H1 (cell line): ENCODE measurements at regions not wholly inside any gene's neighbourhood (a gene's known extent, or its start where the extent isn't known, plus 50 kb on each side); places are given as distances from the start of the nearest gene placed in this dataset.

Experiments used
- CTCF ChIA-PET: fragments of 300-600 bp; sonication (Branson Sonifier 250); formaldehyde crosslinking; loops from one replicate; lab custom pipeline; 2021; ENCODE audit not compliant: partially characterized antibody; lab: Charles Lee
- POLR2A ChIA-PET: fragments of 300-600 bp; sonication (Branson Sonifier 250); formaldehyde crosslinking; loops from one replicate; lab custom pipeline; 2021; ENCODE audit warnings: inconsistent platforms; ENCODE audit not compliant: partially characterized antibody; lab: Charles Lee
- DNase-seq, 2 experiments: peaks; one replicate each; pipeline versions ENCODE4 v3.0.0 to v3.0.0-alpha.2; 2010 to 2022; ENCODE audit warnings: low spot score in 2 of 2, low read depth in 1 of 2, mixed read lengths in 1 of 2
- FAIRE-seq: peaks from 2 replicates; lab custom pipeline; 2011; peaks lifted over from hg19 to GRCh38; lab: Jason Lieb, UNC
- H2AFZ ChIP-seq: 2 replicates; pipeline ENCODE4 v1.8.1; 2012; ENCODE audit warnings: low read length, inconsistent platforms
- H2AK5ac ChIP-seq: 2 replicates; pipeline ENCODE4 v1.6.1; 2013; ENCODE audit warnings: low read depth, low read length
- H2BK120ac ChIP-seq: replicated peaks from 2 replicates; pipeline ENCODE3; 2013; ENCODE audit warnings: low read depth, low read length, inconsistent platforms
- H2BK12ac ChIP-seq: 2 replicates; pipeline ENCODE4 v1.6.1; 2013; ENCODE audit warnings: low read depth, low read length
- H2BK15ac ChIP-seq: 2 replicates; pipeline ENCODE4 v1.6.1; 2013; ENCODE audit warnings: low read length
- H2BK20ac ChIP-seq: 2 replicates; pipeline ENCODE4 v1.6.1; 2013; ENCODE audit warnings: low read length
- H2BK5ac ChIP-seq: 2 replicates; pipeline ENCODE4 v1.6.1; 2013; ENCODE audit warnings: low read depth, low read length
- H3K14ac ChIP-seq: 2 replicates; pipeline ENCODE4 v1.6.1; 2013; ENCODE audit warnings: inconsistent platforms; ENCODE audit not compliant: insufficient read length
- H3K18ac ChIP-seq: 2 replicates; pipeline ENCODE4 v1.6.1; 2013; ENCODE audit warnings: low read length; ENCODE audit errors: extremely low read depth
- H3K23ac ChIP-seq: 2 replicates; pipeline ENCODE4 v1.6.1; 2013; ENCODE audit warnings: inconsistent platforms; ENCODE audit not compliant: insufficient read length
- H3K23me2 ChIP-seq: 2 replicates; pipeline ENCODE4 v1.6.1; 2013; ENCODE audit warnings: low read depth, low read length
- H3K27ac ChIP-seq: 2 replicates; pipeline ENCODE4 v1.6.1; 2011; ENCODE audit warnings: low read depth, low read length, inconsistent platforms
- H3K27me3 ChIP-seq, 4 experiments: replicated peaks in 1 of 4; 1 replicate in 1 of 4; 2 replicates in 3 of 4; pipeline versions ENCODE4 v1.6.1 to v1.8.1; 2011 to 2013; ENCODE audit warnings: low read length in 3 of 4, mild to moderate bottlenecking in 3 of 4, inconsistent platforms in 2 of 4, mixed read lengths in 2 of 4, moderate library complexity in 1 of 4; ENCODE audit not compliant: control insufficient read depth in 3 of 4, insufficient read depth in 3 of 4; ENCODE audit errors: extremely low read depth in 1 of 4
- H3K36me3 ChIP-seq, 4 experiments: 2 replicates each; pipeline versions ENCODE4 v1.6.1 to v1.8.1; 2011 to 2013; ENCODE audit warnings: mild to moderate bottlenecking in 4 of 4, low read length in 3 of 4, moderate library complexity in 2 of 4, control low read depth in 1 of 4, inconsistent platforms in 1 of 4; ENCODE audit not compliant: insufficient read depth in 4 of 4, control insufficient read depth in 2 of 4
- H3K4ac ChIP-seq: replicated peaks from 2 replicates; pipeline ENCODE3; 2013; ENCODE audit warnings: low read length, low read depth, mixed read lengths, inconsistent platforms; ENCODE audit not compliant: insufficient read length
- H3K4me1 ChIP-seq, 4 experiments: replicated peaks in 1 of 4; 1 replicate in 1 of 4; 2 replicates in 3 of 4; pipeline versions ENCODE4 v1.6.1 to v1.8.1; 2011 to 2013; ENCODE audit warnings: low read length in 3 of 4, inconsistent platforms in 2 of 4, mixed read lengths in 1 of 4; ENCODE audit not compliant: insufficient read depth in 4 of 4, control insufficient read depth in 3 of 4
- H3K4me2 ChIP-seq, 2 experiments: 2 replicates each; pipeline versions ENCODE4 v1.6.1 to v1.8.1; 2011 to 2013; ENCODE audit warnings: low read depth in 2 of 2, low read length in 2 of 2, control low read depth in 1 of 2, inconsistent platforms in 1 of 2, mild to moderate bottlenecking in 1 of 2; ENCODE audit not compliant: insufficient read depth in 1 of 2
- H3K4me3 ChIP-seq, 4 experiments: fragments of 200-600, 300-600 bp in 1 of 4; sonication (generic), shearing (Covaris generic), sonication (Bioruptor Twin) in 1 of 4; 2 replicates each; pipeline versions ENCODE4 v1.5.1 to v1.8.1; 2011 to 2016; ENCODE audit warnings: low read length in 4 of 4, low read depth in 3 of 4, control low read depth in 2 of 4, inconsistent platforms in 2 of 4, mild to moderate bottlenecking in 2 of 4, mixed read lengths in 1 of 4, moderate library complexity in 1 of 4; ENCODE audit not compliant: insufficient read depth in 2 of 4; ENCODE audit errors: extremely low read depth in 1 of 4
- H3K56ac ChIP-seq: replicated peaks from 2 replicates; pipeline ENCODE3; 2013; ENCODE audit warnings: low read depth, mild to moderate bottlenecking, mixed read lengths, low read length, inconsistent platforms; ENCODE audit not compliant: insufficient read length
- H3K79me1 ChIP-seq: 2 replicates; pipeline ENCODE4 v1.6.1; 2013; ENCODE audit warnings: low read depth, low read length, control low read depth
- H3K79me2 ChIP-seq, 2 experiments: 2 replicates each; pipeline versions ENCODE4 v1.6.1 to v1.8.1; 2012 to 2013; ENCODE audit warnings: low read length in 2 of 2, mild to moderate bottlenecking in 2 of 2, inconsistent platforms in 1 of 2; ENCODE audit not compliant: insufficient read depth in 2 of 2, control insufficient read depth in 1 of 2
- H3K9ac ChIP-seq, 4 experiments: replicated peaks in 1 of 4; 1 replicate in 1 of 4; 2 replicates in 3 of 4; pipeline versions ENCODE4 v1.6.1 to v1.8.1; 2011 to 2013; ENCODE audit warnings: low read depth in 3 of 4, low read length in 3 of 4, control low read depth in 2 of 4, mild to moderate bottlenecking in 2 of 4, moderate library complexity in 2 of 4, inconsistent platforms in 1 of 4; ENCODE audit errors: extremely low read depth in 1 of 4
- H3K9me3 ChIP-seq, 2 experiments: 2 replicates each; pipeline versions ENCODE4 v1.6.1 to v1.8.1; 2012 to 2013; ENCODE audit warnings: mild to moderate bottlenecking in 2 of 2, moderate library complexity in 2 of 2, control low read depth in 1 of 2, inconsistent platforms in 1 of 2, low read depth in 1 of 2, low read length in 1 of 2, mixed read lengths in 1 of 2; ENCODE audit not compliant: insufficient read depth in 2 of 2
- H4K20me1 ChIP-seq, 2 experiments: replicated peaks in 1 of 2; 2 replicates each; pipeline versions ENCODE3 to v1.8.1; 2011 to 2013; ENCODE audit warnings: inconsistent platforms in 2 of 2, low read length in 2 of 2, mild to moderate bottlenecking in 1 of 2; ENCODE audit not compliant: insufficient read depth in 2 of 2, control insufficient read depth in 1 of 2
- H4K5ac ChIP-seq: 2 replicates; pipeline ENCODE4 v1.6.1; 2013; ENCODE audit warnings: low read length, low read depth, mixed read lengths, inconsistent platforms; ENCODE audit not compliant: insufficient read length
- H4K8ac ChIP-seq: 2 replicates; pipeline ENCODE4 v1.8.0; 2013; ENCODE audit warnings: mild to moderate bottlenecking, moderate library complexity, low read length, inconsistent platforms; ENCODE audit not compliant: insufficient read depth; ENCODE audit errors: extremely low read depth
- H4K91ac ChIP-seq: replicated peaks from 2 replicates; pipeline ENCODE3; 2013; ENCODE audit warnings: low read length, mixed read lengths, inconsistent platforms; ENCODE audit not compliant: insufficient read length
- CEBPB ChIP-seq: IDR thresholded peaks from 2 replicates; pipeline ENCODE4 v1.6.1; 2012; ENCODE audit warnings: low read depth, low read length
- CREB1 ChIP-seq: IDR thresholded peaks from 2 replicates; pipeline ENCODE4 v1.6.1; 2012; ENCODE audit warnings: inconsistent platforms
- EGR1 ChIP-seq: IDR thresholded peaks from 2 replicates; pipeline ENCODE4 v1.6.1; 2011; ENCODE audit warnings: low read depth, low read length, borderline replicate concordance
- JUN ChIP-seq: IDR thresholded peaks from 2 replicates; pipeline ENCODE4 v1.6.1; 2011; ENCODE audit warnings: low read depth, mild to moderate bottlenecking, improper control_type of control experiment, low read length
- WGBS, 2 experiments: shearing (Covaris generic) in 1 of 2; methylation state at CpG; one replicate each; pipeline versions ENCODE4 v1.1.6 to v1.1.7; 2013 to 2015; ENCODE audit warnings: low lambda C conversion rate in 2 of 2, mixed read lengths in 2 of 2, inconsistent platforms in 1 of 2, low coverage in 1 of 2, missing lambda C conversion rate in 1 of 2; ENCODE audit not compliant: insufficient replicate concordance in 2 of 2, insufficient coverage in 1 of 2, insufficient read length in 1 of 2; ENCODE audit errors: extremely low coverage in 1 of 2, missing lambda C conversion rate in 1 of 2; 5-methylcytosine and 5-hydroxymethylcytosine counted together

DNA sequence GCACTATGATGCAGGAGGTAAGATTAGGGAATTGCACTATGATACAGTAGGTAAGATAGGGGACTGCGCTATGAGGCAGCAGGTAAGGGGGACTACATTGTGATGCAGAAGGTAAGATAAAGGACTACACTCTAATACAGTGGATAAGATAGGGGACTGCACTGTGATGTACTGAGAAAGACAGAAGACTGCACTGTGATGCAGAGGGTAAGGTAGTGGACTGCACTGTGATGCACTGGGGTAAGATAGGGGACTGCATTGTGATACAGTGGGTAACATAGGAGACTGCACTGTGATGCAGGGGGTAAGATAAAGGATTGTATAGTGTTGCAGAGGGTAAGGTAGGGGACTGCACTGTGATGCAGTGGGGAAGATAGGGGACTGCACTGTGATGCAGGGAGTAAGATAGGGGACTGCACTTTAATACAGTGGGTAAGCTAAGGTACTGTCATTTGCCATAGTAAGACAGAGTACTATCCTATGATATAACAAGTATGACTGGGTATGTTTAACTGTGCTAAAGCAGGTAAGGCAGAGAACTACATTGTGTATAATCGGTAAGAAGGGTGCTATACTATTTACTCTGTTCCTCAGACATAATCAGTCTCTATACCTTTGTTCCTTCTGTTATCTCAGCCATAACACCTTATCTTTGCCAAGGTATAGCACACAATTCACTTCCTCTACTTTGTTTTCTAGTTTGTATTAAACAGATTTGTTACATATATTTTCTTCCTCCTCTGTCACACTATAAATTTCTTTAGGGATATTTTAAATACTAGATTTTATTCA, 208.5 kb downstream of the BARHL2 start:
- Histone ChIP-seq H4K91ac (no peak overlapping the region), H3K36me3 (no peaks in the 10 kb centered on the region), H4K8ac (no peak overlapping the region), H3K23ac (no peak overlapping the region), H4K5ac (no peak overlapping the region), H3K18ac (no peak overlapping the region), H3K27ac (no peak overlapping the region), H2AFZ (no peak overlapping the region), H3K79me1 (no peaks in the 10 kb centered on the region), H3K4me3 (no peak overlapping the region), H2BK12ac (no peak overlapping the region), H2BK5ac (no peak overlapping the region), H3K9ac (no peak overlapping the region), H3K23me2 (no peaks in the 10 kb centered on the region), H3K4me2 (no peak overlapping the region), H2BK120ac (no peak overlapping the region), H2AK5ac (no peak overlapping the region), H2BK20ac (no peak overlapping the region), H3K9me3 (no peaks in the 10 kb centered on the region), H3K79me2 (no peaks in the 10 kb centered on the region), H3K4ac (no peak overlapping the region), H2BK15ac (no peak overlapping the region), H3K4me1 (no peaks in the 10 kb centered on the region; a peak in 2 of 7 replicates), H3K27me3 (no peaks in the 10 kb centered on the region), H3K14ac (no peak overlapping the region), H3K56ac (no peak overlapping the region), H4K20me1 (no peaks in the 10 kb centered on the region)
- ChIA-PET POLR2A (no interaction called here), CTCF (interaction anchor here (0.5 kb wide), 1 partner anchor 105 kb away, joined by 3 read pairs; no protein-coding TSS in a partner anchor)
- 81% methylated on average over 2 of the region's 2 CpGs; no CpG with 5 or more reads in 1 of the 2 experiments for WGBS, 2 experiments
- FAIRE-seq (no peak), DNase-seq (no peak)
- TF ChIP-seq JUN, result no peak
- no peak for TF ChIP-seq EGR1
- TF ChIP-seq CREB1, result no peak
- TF ChIP-seq CEBPB, result no peak
